ENCODE measurements at regions not wholly inside any gene's neighbourhood (a gene's known extent, or its start where the extent isn't known, plus 50 kb on each side); places are given as distances from the start of the nearest gene placed in this dataset.

GRCh38 chr2:103815731-103816130 lies 1038.2 kb upstream of the POU3F3 start:
- TF ChIP-seq CTCF (IDR thresholded peaks at IDR 0.05) = no peak
- no peak for TF ChIP-seq POLR2A (IDR thresholded peaks at IDR 0.05)
- no peak for TF ChIP-seq EP300 (IDR thresholded peaks at IDR 0.05)
- Histone ChIP-seq H3K4me3 (no peak overlapping the region), H3K4me1 (no peaks in the 10 kb centered on the region), H3K27me3 (no peaks in the 10 kb centered on the region), H3K27ac (no peak overlapping the region), H3K36me3 (no peaks in the 10 kb centered on the region), H3K9me3 (no peaks in the 10 kb centered on the region)
- 75 to 81% methylated on average over 1 of the region's 1 CpG for WGBS, 2 donors
- no peak for DNase-seq (ENCODE audit: low spot score in 2 of 2)

GRCh38 chr2:103817746-103818145 lies 1036.2 kb upstream of the POU3F3 start:
- no peaks in the 10 kb centered on the region for H3K9me3 ChIP-seq
- H3K27me3 ChIP-seq = no peaks in the 10 kb centered on the region
- no peak overlapping the region for H3K27ac ChIP-seq
- no peaks in the 10 kb centered on the region for H3K4me1 ChIP-seq
- H3K4me3 ChIP-seq = no peak overlapping the region
- TF ChIP-seq CTCF (IDR thresholded peaks at IDR 0.05) (no peak), POLR2A (IDR thresholded peaks at IDR 0.05) (no peak), EP300 (IDR thresholded peaks at IDR 0.05) (no peak)
- no peaks in the 10 kb centered on the region for H3K36me3 ChIP-seq
- DNase-seq (ENCODE audit: low spot score in 2 of 2) = no peak
- WGBS, 2 donors = 86% methylated on average over 3 of the region's 3 CpGs

- Histone ChIP-seq H3K27ac (no peak overlapping the region), H3K36me3 (no peaks in the 10 kb centered on the region), H3K9me3 (no peaks in the 10 kb centered on the region), H3K4me3 (no peak overlapping the region), H3K4me1 (no peaks in the 10 kb centered on the region), H3K27me3 (no peaks in the 10 kb centered on the region)
- 22 to 36% methylated on average over 2 of the region's 2 CpGs for WGBS, 2 donors
- TF ChIP-seq POLR2A (IDR thresholded peaks at IDR 0.05) (no peak), EP300 (IDR thresholded peaks at IDR 0.05) (no peak), CTCF (IDR thresholded peaks at IDR 0.05) (no peak)
- DNase-seq (ENCODE audit: low spot score in 2 of 2) = no peak
Measured at GRCh38 chr2:103818176-103818575, 1035.7 kb upstream of the POU3F3 start.

- Histone ChIP-seq H3K9me3 (no peaks in the 10 kb centered on the region), H3K36me3 (no peaks in the 10 kb centered on the region), H3K4me1 (no peaks in the 10 kb centered on the region), H3K27me3 (no peaks in the 10 kb centered on the region), H3K27ac (no peak overlapping the region), H3K4me3 (no peak overlapping the region)
- TF ChIP-seq POLR2A (IDR thresholded peaks at IDR 0.05) (no peak), CTCF (IDR thresholded peaks at IDR 0.05) (no peak), EP300 (IDR thresholded peaks at IDR 0.05) (no peak)
- DNase-seq (ENCODE audit: low spot score in 2 of 2) = no peak
- 91 to 95% methylated on average over 5 of the region's 5 CpGs for WGBS, 2 donors
Measured at GRCh38 chr2:103819599-103819998, 1034.3 kb upstream of the POU3F3 start.

GRCh38 chr2:103823847-103824246 lies 1030.1 kb upstream of the POU3F3 start:
- 69 to 76% methylated on average over 1 of the region's 1 CpG for WGBS, 2 donors
- TF ChIP-seq CTCF (IDR thresholded peaks at IDR 0.05) (no peak), EP300 (IDR thresholded peaks at IDR 0.05) (no peak), POLR2A (IDR thresholded peaks at IDR 0.05) (no peak)
- no peak for DNase-seq (ENCODE audit: low spot score in 2 of 2)
- H3K36me3 ChIP-seq = no peaks in the 10 kb centered on the region
- peaks cover 0 to 13% (median 5%) of the 10 kb centered on the region in 4 donors for H3K9me3 ChIP-seq
- H3K27ac ChIP-seq = no peak overlapping the region
- H3K27me3 ChIP-seq = no peaks in the 10 kb centered on the region
- H3K4me3 ChIP-seq = no peak overlapping the region
- H3K4me1 ChIP-seq = no peaks in the 10 kb centered on the region
